Brain microvascular endothelial cell (primary cell): ENCODE measurements at regions not wholly inside any gene's neighbourhood (a gene's known extent, or its start where the extent isn't known, plus 50 kb on each side); places are given as distances from the start of the nearest gene placed in this dataset.
A peak's percentile ranks its signal among the peaks of the same experiment; 100 is the strongest.
"Not testable (repeated sequence)": the region's sequence is repeated elsewhere in the genome, so short reads cannot be mapped to it uniquely, and the experiment has no call there.

Source experiments
- DNase-seq: peaks from one replicate; pipeline ENCODE4 v3.0.0-alpha.2; 2020
- H3K27ac ChIP-seq: fragments of 250-450 bp; sonication (Bioruptor Pico); 2 replicates; pipeline ENCODE4 v1.5.1; 2020; ENCODE audit warnings: mild to moderate bottlenecking, moderate library complexity
- H3K27me3 ChIP-seq: fragments of 250-450 bp; sonication (Bioruptor Pico); replicated peaks from 2 replicates; pipeline ENCODE4 v1.5.1; 2020; ENCODE audit warnings: mild to moderate bottlenecking
- H3K36me3 ChIP-seq: fragments of 250-450 bp; sonication (Bioruptor Pico); replicated peaks from 2 replicates; pipeline ENCODE4 v1.5.1; 2020; ENCODE audit warnings: mild to moderate bottlenecking
- H3K4me3 ChIP-seq: 2 replicates; pipeline ENCODE4 v1.5.1; 2011; ENCODE audit warnings: low read depth, mild to moderate bottlenecking, control low read depth, low read length, moderate library complexity
- in situ Hi-C: cut with HindIII; loops from 2 replicates; pipeline ENCODE4 v1.10.0; 2017; ENCODE audit warnings: low sequenced_read_pairs, low pct_ligation_motif_present
- TF ChIP-seq, protein P1 (sequence below): IDR thresholded peaks from 2 replicates; pipeline ENCODE4 v1.5.1; 2011; ENCODE audit warnings: low read depth, mild to moderate bottlenecking, moderate library complexity, low read length, control low read depth, inconsistent platforms; ENCODE audit errors: missing control alignments

DNA sequence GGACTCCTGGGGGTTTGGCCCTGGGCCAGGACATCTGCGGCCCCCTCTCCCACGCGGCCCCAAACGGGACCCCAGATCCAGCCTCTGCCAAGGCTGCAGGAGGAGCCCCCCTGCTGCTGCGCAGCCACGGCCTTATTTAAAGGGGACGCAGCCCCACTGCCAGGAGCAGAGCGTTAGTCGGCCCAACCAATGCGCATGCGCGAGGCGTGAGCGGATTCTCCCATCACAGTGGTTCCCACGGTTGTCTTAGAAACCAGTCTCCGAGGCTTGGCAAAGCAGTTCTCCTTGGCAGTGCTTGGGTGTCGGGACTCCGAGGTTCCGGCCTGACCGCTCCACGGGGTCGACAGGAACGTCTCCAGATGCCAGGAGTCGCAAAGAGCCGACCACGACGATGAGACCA, 288.3 kb upstream of the ZNF337 start:
- DNase-seq, result no peak
- H3K36me3 ChIP-seq, result no peaks in the 10 kb centered on the region
- H3K27me3 ChIP-seq, result no peaks in the 10 kb centered on the region
- H3K4me3 ChIP-seq, result peak overlapping the region; percentile 35
- H3K27ac ChIP-seq, result no peak overlapping the region
- in situ Hi-C loops, result no loop called here
- TF ChIP-seq, protein P1, sequence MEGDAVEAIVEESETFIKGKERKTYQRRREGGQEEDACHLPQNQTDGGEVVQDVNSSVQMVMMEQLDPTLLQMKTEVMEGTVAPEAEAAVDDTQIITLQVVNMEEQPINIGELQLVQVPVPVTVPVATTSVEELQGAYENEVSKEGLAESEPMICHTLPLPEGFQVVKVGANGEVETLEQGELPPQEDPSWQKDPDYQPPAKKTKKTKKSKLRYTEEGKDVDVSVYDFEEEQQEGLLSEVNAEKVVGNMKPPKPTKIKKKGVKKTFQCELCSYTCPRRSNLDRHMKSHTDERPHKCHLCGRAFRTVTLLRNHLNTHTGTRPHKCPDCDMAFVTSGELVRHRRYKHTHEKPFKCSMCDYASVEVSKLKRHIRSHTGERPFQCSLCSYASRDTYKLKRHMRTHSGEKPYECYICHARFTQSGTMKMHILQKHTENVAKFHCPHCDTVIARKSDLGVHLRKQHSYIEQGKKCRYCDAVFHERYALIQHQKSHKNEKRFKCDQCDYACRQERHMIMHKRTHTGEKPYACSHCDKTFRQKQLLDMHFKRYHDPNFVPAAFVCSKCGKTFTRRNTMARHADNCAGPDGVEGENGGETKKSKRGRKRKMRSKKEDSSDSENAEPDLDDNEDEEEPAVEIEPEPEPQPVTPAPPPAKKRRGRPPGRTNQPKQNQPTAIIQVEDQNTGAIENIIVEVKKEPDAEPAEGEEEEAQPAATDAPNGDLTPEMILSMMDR, result no peak

DNA sequence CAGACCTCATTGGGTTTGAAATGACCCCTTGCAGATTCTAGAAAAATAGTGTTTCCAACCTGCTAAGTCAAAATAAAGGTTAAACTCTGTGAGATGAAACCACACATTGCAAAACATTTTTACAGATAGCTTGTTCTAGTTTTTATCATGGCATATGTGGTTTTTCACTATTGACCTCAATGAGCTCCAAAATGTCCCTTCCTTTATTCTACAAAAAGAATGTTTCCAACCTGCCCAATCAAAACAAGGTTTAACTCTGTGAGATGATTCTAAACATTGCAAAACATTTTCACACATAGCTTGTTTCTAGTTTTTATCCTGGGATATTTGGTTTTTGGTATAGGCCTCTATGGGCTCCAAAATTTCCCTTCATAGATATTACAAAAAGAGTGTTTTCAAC, 286.0 kb upstream of the ZNF337 start:
- in situ Hi-C loops, H3K4me3 ChIP-seq, H3K36me3 ChIP-seq, H3K27ac ChIP-seq, DNase-seq, H3K27me3 ChIP-seq: not testable (repeated sequence)

GRCh38 chr20:25978450-25979190, 282.0 kb upstream of the ZNF337 start:
- H3K36me3 ChIP-seq, DNase-seq, H3K27ac ChIP-seq, H3K4me3 ChIP-seq, in situ Hi-C loops, H3K27me3 ChIP-seq: not testable (repeated sequence)

GRCh38 chr20:25975816-25976215, 279.2 kb upstream of the ZNF337 start:
- H3K27ac ChIP-seq, H3K36me3 ChIP-seq, in situ Hi-C loops, H3K4me3 ChIP-seq, H3K27me3 ChIP-seq, DNase-seq: not testable (repeated sequence)

- H3K27me3 ChIP-seq, H3K27ac ChIP-seq, DNase-seq, in situ Hi-C loops, H3K4me3 ChIP-seq, H3K36me3 ChIP-seq: not testable (repeated sequence)
Observed at GRCh38 chr20:25965203-25965602, 268.6 kb upstream of the ZNF337 start.

- DNase-seq, H3K27ac ChIP-seq, in situ Hi-C loops, H3K36me3 ChIP-seq, H3K4me3 ChIP-seq, H3K27me3 ChIP-seq: not testable (repeated sequence)
Observed at GRCh38 chr20:25953876-25954275, 257.2 kb upstream of the ZNF337 start.

DNA sequence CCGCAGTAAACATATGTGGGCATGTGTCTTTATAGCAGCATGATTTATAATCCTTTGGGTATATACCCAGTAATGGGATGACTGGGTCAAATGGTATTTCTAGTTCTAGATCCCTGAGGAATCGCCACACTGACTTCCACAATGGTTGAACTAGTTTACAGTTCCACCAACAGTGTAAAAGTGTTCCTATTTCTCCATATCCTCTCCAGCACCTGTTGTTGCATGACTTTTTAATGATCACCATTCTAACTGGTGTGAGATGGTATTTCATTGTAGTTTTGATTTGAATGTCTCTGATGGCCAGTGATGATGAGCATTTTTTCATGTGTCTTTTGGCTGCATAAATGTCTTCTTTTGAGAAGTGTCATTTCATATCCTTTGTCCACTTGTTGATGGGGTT, 238.6 kb upstream of the ZNF337 start:
- DNase-seq, H3K36me3 ChIP-seq, H3K4me3 ChIP-seq, in situ Hi-C loops, H3K27me3 ChIP-seq, H3K27ac ChIP-seq: not testable (repeated sequence)

DNA sequence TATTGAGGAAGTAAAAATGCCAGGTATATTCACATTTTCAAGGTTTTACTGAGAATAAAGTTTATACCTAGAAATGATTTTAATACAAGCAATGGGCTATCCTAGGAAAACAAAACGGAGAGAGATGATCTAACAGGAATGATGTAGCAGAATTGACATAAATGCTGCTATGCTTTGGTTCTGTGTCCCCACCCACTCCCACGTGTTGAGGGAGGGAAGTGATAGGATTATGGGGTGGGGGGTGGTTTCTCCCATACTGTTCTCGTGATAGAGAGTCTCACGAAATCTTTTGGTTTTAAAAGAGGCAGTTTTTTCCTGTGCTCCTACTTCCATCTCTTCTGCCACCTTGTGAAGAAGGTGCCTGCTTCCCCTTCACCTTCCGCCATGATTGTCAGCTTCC, 236.2 kb upstream of the ZNF337 start:
- H3K27ac ChIP-seq, H3K36me3 ChIP-seq, H3K27me3 ChIP-seq, H3K4me3 ChIP-seq, in situ Hi-C loops, DNase-seq: not testable (repeated sequence)

DNA sequence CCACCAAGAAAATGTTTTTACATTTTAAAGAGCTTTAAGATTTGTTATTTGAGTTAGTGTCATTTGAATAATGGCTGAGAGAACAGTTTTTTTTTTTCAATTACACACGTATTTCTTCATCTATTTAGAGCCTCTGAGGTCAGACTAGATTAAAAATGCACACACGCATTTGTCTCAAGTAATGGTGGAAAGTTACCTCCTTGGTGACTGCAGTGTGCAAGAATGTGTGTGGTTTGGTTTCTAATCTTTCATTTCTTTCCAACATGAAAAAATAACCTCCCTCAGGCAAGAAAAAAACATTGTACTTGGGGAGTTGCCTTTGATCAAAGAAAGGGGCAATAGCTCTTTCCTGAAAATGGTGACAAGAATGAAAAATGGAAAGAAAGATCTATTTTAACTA, 235.5 kb upstream of the ZNF337 start:
- DNase-seq, result peak; percentile 74
- in situ Hi-C loops, H3K36me3 ChIP-seq, H3K4me3 ChIP-seq, H3K27ac ChIP-seq, H3K27me3 ChIP-seq: not testable (repeated sequence)

DNA sequence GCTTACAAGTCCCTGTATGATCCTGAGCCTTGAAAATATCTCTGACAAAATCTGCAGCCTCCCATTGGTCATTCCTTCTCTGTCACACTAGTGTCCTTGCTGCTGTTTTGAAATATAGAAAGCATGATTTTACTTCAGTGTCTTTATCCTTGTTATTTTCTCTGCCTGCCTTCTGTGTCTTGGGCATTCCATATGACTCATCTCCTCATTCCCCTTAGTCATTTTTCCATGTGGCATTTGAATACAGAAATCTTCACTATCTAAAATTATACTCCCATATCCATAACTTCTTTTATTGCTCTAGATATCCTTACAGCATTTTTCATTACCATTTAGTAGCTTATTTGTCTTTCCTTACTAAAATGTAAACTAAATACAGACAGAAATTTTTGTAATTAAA, 205.7 kb upstream of the ZNF337 start:
- H3K27me3 ChIP-seq, H3K27ac ChIP-seq, H3K4me3 ChIP-seq, H3K36me3 ChIP-seq, in situ Hi-C loops: not testable (repeated sequence)
- peak; percentile 40 for DNase-seq

GRCh38 chr20:25898663-25899062, 202.0 kb upstream of the ZNF337 start:
- H3K27ac ChIP-seq, H3K36me3 ChIP-seq, H3K4me3 ChIP-seq, DNase-seq, in situ Hi-C loops, H3K27me3 ChIP-seq: not testable (repeated sequence)

DNA sequence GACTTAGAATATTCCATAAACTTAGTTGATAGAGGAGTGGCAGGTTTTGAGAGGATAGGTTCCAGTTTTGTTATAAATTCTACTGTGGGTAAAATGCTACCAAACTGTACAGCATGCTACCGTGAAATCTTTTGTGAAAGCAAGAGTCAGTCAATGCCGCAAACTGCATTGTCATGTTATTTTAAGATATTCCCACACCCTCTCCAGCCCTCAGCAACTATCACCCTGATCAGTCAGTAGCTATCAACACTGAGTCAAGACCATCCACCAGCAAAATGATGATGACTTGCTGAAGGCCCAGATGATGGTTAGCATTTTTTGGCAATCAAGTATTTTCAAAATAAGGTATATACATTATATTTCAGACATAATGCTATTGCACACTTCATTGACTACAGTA, 182.4 kb upstream of the ZNF337 start:
- H3K27me3 ChIP-seq, H3K27ac ChIP-seq, H3K36me3 ChIP-seq, H3K4me3 ChIP-seq, in situ Hi-C loops, DNase-seq: not testable (repeated sequence)

GRCh38 chr20:25868650-25868979, 172.0 kb upstream of the ZNF337 start:
- H3K36me3 ChIP-seq, H3K27me3 ChIP-seq, DNase-seq, H3K27ac ChIP-seq, in situ Hi-C loops: not testable (repeated sequence)
- H3K4me3 ChIP-seq, result peak overlapping the region; percentile 52
